ENCODE measurements at regions not wholly inside any gene's neighbourhood (a gene's known extent, or its start where the extent isn't known, plus 50 kb on each side); places are given as distances from the start of the nearest gene placed in this dataset.

DNA sequence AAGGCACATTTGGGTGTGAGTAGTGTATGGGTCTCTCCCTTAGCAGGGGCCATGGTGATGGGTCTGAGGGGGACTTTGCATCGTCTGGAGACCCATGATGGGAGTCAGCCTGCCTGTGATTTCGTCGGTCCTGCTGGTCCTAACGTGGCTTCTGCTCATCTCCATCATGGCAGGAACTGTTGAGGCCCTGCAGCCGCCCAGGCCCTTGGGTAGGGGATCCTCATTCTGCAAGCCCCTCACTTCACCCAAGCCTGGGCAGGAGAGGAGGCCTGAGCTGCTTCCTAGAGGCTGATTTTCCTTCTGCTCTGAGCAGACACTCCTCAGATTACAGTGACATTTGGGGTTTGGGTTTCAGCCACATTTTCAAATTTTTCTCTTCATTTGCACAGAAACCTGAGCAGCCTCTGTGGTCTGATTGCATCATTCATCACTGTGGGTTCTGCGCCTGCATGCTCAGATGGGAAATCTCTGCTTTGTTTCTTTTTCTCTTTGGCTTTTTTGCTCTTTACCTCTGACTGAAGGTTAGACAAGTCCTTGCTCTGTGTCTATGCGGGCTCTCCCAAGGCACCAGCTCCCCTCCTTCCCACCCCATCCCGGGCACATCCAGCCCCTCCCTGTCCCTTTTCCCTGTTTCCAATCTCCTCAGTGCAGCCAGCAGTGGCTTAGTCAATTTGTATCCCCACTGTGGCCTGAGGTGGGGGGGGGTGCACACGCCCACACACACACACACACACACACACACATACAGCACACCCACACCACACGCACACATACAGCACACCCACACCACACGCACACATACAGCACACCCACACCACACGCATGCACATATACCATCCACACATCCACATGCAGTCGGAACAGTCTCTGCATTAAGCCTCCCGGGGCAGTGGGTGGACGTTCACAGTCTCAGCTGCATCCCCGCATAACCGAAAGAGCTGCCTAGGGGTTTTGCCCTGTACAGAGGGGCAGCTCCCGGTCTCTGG is 305.4 kb upstream of the HS6ST1 start:
- in situ Hi-C loops (cut with HindIII; ENCODE audit: low sequenced_read_pairs): no loop called here

- in situ Hi-C loops (cut with HindIII; ENCODE audit: low sequenced_read_pairs): no loop called here
Measured at GRCh38 chr2:128624956-128625355, 306.3 kb upstream of the HS6ST1 start.

DNA sequence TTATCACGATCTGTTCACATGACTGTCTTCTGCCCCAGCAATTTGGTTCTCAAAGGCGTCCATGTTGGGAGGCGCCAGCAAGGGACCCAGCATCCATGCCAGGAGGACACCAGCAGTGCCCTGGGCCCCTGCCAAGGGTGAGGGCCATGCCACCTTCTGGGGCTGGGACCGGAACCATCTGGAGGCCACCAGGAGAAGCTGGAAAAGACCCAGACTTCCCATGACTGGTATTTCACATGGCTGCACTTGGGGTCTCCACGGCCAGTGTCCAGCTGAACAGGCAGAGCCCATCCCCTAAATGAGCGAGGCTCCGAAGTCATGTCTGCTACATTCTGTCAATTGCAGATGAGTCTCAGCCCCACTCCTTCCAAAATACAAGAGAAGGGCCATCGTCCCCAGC is 306.8 kb upstream of the HS6ST1 start:
- in situ Hi-C loops (cut with HindIII; ENCODE audit: low sequenced_read_pairs): no loop called here

GRCh38 chr2:128625963-128626759 is 307.5 kb upstream of the HS6ST1 start:
- in situ Hi-C loops (cut with HindIII; ENCODE audit: low sequenced_read_pairs): no loop called here

DNA sequence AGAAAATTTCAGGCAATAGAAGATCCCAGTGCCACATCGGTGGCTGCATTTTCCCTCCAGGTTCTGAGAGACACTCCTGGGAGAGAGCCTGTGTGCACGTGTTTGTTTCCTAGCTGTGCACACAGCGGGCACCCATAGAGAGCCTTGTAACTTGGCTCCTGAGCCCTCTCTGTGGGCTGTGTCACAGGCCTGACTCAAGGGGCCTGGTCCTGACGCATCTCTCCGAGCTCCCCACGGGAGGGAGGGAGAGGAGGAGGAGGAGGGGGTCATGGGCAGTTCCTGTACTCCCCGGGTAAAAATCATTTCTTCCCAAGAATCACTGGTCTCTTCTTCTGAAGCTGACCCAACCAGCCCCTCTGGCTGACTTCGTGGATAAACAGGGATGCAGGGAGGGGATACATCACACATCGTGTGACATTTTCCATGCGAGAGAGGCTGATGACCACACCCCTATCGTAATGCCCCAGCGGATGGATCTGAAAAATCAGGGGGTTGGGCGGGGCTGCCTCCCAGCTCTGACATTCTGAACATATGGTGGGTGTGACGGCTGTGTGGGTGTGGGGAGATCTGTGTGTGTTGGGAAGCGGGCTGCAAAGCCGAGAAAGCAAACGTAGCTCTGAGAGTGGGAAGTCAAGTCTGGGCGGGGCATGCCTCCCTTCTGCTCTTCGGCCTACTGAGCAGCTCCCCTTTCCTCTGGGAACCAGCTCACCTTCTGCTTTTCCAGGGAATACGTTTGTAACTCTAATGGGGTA is 308.3 kb upstream of the HS6ST1 start:
- in situ Hi-C loops (cut with HindIII; ENCODE audit: low sequenced_read_pairs): no loop called here

- in situ Hi-C loops (cut with HindIII; ENCODE audit: low sequenced_read_pairs): no loop called here
Measured at GRCh38 chr2:128628206-128628605, 309.5 kb upstream of the HS6ST1 start.

DNA sequence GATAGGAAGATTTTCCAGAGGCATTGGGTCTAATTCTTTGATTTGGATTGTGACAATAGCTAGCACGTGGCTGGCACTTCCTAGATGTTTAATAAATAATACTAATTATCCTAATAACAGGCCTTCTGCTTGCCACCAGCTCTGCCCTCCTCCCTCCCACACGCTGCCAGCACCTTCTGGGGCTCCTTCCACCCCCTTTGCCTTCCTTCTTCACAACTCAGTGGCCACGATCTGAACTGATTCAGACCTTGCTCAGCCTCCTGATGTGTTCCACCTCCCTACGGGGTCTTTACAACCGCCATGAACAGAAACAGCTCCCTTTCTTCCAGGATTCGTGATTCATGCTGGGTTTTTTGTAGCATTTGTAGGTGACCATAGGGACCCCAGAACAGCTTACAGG is 310.3 kb upstream of the HS6ST1 start:
- in situ Hi-C loops (cut with HindIII; ENCODE audit: low sequenced_read_pairs): no loop called here

GRCh38 chr2:128630974-128631697 is 312.5 kb upstream of the HS6ST1 start:
- in situ Hi-C loops (cut with HindIII; ENCODE audit: low sequenced_read_pairs): no loop called here

DNA sequence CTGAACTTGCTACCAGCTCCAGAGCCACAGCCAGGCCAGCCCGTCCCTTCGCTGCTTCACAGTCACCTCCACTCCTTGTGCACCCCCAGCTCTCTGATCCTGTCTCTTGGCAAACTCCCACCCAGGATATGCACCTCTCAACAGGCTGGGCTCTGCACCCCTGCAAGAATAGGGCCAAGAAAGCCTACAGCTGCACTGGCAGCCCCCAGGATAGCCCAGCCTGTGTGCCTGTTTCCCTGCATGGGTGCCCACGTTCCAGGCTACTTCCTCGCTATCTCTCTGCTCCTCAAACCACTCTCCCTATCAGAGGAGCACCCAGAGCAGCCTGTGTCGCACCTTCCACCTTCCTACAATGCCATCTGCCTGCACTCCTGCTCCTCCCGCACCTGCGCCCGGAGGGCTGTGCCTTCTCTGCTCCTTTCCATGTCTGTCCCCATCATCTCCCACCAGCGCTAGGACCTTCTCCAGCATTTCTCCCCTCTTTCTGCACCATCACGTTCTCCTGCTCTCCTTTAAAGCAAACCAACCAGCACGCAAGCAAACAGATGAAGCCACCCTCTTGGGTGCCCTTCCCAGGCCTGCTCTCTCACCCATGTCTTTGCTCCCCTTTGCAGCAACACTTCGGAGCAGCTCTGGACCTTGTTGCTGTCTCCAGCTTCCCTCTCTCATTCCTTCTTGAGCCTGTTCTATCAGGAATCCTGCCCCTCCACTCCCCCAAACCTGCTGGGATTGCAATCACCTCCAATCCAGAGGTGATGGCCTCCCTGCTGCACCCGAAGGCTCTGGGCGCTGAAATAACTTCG is 313.2 kb upstream of the HS6ST1 start:
- in situ Hi-C loops (cut with HindIII; ENCODE audit: low sequenced_read_pairs): no loop called here

DNA sequence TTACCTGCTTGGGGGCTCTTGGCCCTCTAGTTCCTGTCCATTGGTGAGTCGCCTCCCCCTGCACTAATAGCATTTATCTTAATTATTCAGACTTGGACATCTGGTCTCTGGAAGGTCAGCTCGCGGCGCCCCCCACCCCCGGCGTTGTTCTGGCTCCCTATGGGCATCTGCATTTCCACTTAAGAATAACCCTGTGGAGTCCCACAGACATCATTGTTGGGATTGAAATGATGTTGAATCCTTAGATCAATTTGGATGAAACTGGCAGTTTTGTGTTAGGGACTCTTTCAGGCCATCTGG is 313.8 kb upstream of the HS6ST1 start:
- in situ Hi-C loops (cut with HindIII; ENCODE audit: low sequenced_read_pairs): no loop called here

GRCh38 chr2:128633501-128633900 is 314.8 kb upstream of the HS6ST1 start:
- in situ Hi-C loops (cut with HindIII; ENCODE audit: low sequenced_read_pairs): no loop called here

GRCh38 chr2:128635361-128635900 is 316.8 kb upstream of the HS6ST1 start:
- in situ Hi-C loops (cut with HindIII; ENCODE audit: low sequenced_read_pairs): no loop called here

DNA sequence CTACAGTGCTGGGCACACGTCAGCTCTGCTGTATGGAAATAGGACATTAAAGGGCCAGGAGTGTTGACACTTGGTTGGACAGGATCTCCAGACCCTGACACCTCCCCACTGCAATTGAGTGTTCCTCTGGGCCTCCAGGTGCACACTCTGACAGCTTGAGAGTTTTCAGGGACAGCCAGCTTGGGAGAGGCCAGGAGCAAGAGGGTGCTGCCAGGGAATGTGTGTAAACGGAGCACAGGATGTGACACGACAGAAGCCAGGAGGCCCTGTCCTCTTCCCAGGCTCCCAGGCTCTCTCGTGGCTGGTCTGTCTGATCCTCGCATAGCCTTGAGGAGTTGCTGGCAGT is 318.1 kb upstream of the HS6ST1 start:
- in situ Hi-C loops (cut with HindIII; ENCODE audit: low sequenced_read_pairs): no loop called here

GRCh38 chr2:128637481-128638155 is 318.9 kb upstream of the HS6ST1 start:
- in situ Hi-C loops (cut with HindIII; ENCODE audit: low sequenced_read_pairs): no loop called here

DNA sequence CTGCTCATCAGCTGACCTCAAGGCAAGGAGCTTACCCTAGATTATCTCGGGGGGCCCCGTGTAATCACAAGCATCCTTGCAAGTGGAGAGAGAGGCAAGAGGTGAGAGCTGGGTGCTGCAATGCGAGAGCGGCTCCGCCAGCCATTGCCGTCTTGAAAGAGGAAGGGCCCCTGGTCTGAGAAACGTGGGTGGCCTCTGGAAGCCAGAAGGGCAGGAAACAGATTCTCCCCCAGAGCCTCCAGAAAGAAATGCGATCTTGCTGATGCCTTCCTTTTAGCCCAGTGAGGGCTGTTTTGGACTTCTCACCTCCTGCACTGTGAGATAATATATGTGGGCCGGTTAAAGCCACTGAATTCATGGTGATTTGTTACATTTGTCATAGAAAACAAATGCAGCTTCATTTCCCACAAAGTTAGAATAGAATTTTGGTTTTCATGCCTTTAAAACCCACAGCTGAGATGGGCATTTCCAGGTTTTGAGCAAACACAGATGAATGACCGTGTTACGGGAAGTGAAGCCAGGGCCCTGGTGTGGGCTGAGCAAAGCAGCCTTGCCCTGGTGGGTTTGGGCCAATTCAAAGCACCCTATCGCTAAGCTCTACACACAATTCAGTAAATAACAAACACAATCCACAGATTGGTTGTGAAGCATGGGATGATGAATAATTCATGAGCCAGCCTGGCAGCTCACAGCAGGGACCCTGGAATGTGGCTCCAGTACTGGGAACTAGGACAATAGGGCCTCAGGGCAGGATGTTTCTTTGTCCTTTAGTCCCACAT is 319.9 kb upstream of the HS6ST1 start:
- in situ Hi-C loops (cut with HindIII; ENCODE audit: low sequenced_read_pairs): no loop called here

GRCh38 chr2:128639120-128639477 is 320.4 kb upstream of the HS6ST1 start:
- in situ Hi-C loops (cut with HindIII; ENCODE audit: low sequenced_read_pairs): no loop called here

DNA sequence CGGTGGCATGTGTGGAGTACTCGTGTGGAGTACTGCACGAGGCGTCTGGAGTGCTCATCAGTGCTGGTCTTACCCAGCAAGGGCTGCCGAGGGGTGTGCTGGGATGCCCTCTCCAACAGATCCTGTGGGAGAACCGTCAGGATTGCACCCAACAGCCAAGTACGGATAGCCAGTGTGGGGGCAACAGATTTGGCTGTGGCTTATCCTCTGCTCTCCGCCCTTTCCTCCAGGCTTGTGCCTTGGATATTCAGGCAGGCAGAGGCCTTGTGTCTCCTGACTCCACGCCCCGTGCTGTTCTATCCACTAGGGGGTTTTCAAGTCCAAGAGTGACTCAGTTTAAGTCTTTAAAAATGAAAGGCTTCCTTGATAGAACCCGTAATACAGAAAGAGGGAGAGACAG is 321.0 kb upstream of the HS6ST1 start:
- in situ Hi-C loops (cut with HindIII; ENCODE audit: low sequenced_read_pairs): no loop called here

DNA sequence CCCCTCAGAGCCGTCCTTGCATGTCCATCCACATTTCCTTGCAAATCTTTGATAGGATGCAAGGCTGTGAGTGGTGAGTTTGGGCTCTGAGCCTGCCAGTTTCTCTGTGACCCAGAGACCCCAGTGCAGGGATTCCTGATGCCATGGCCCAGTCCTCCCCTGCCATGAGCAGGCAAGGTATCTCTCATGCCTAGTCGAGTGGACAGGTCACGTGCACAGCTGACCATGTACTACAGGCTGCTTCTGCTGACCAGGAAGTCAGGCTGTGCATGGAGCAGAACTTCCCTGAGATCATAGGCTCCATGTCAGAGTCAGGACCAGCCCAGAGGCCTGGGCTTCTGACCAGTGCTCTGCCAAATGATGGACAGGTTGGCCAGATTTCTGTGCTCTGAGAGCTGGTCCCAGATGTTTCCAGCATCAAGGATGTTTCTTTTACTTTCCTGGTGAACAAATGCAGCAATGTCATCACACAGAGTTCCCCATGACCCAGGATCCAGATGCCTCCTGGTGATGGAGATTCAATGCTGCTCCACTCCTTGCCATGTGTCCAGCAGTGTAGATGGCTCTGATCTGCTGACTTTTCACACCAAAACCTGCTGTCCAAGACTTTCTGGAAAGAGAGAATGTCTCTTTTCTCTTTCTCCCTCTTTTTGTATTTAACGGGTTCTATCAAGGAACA is 321.6 kb upstream of the HS6ST1 start:
- in situ Hi-C loops (cut with HindIII; ENCODE audit: low sequenced_read_pairs): no loop called here
